ENCODE measurements at regions not wholly inside any gene's neighbourhood (a gene's known extent, or its start where the extent isn't known, plus 50 kb on each side); places are given as distances from the start of the nearest gene placed in this dataset.

- no peak for TF ChIP-seq MXI1 (IDR thresholded peaks at IDR 0.05; ENCODE audit: low read depth, low read length)
- no peak for TF ChIP-seq CCNT2 (IDR thresholded peaks at IDR 0.05; ENCODE audit: borderline replicate concordance, extremely low read depth, insufficient read length, low read depth, low read length)
- no peak for TF ChIP-seq TCFL5 (CRISPR knock-in tag; conservative IDR thresholded peaks at IDR 0.05)
- no peak for TF ChIP-seq CHD2 (IDR thresholded peaks at IDR 0.05; ENCODE audit: low read depth, low read length)
- TF ChIP-seq NR2C2 (CRISPR knock-in tag; IDR thresholded peaks at IDR 0.05), result no peak
- TF ChIP-seq NR2C2 (tag; IDR thresholded peaks at IDR 0.05), result no peak
These were observed 809.8 kb downstream of the RNF144A start for GRCh38 chr2:7726989-7727388.

Measured in K562 (cell line).